GM21360 (cell line): ENCODE measurements at regions not wholly inside any gene's neighbourhood (a gene's known extent, or its start where the extent isn't known, plus 50 kb on each side); places are given as distances from the start of the nearest gene placed in this dataset.
"Not testable (repeated sequence)": the region's sequence is repeated elsewhere in the genome, so short reads cannot be mapped to it uniquely, and the experiment has no call there.

Experiments
- ATAC-seq: cut with Tn5 transposase; IDR thresholded peaks from one replicate; pipeline ENCODE4 v1.9.1; 2021; ENCODE audit warnings: mild to moderate bottlenecking, moderate library complexity; ENCODE audit not compliant: unreplicated experiment

- ATAC-seq = no peak
Observed at GRCh38 chrX:63285375-63285774, 65.8 kb downstream of the SPIN4 start.

DNA sequence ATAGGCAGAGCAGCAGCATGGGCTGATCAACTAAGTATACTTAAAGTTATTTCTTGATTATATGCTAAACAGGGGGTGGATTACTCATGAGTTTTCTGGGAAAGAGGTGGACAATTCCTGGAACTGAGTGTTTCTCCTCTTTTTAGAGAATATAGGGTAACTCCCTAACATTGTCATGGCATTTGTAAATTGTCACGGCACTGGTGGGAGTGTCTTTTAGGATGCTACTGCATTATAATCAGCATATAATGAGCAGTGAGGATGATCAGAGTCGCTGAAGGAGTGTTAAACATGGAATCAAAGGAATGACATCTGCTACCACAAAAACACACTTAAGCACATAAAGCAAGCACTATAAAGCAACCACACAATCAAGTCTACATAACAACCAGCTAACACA, 66.5 kb downstream of the SPIN4 start:
- ATAC-seq = no peak

DNA sequence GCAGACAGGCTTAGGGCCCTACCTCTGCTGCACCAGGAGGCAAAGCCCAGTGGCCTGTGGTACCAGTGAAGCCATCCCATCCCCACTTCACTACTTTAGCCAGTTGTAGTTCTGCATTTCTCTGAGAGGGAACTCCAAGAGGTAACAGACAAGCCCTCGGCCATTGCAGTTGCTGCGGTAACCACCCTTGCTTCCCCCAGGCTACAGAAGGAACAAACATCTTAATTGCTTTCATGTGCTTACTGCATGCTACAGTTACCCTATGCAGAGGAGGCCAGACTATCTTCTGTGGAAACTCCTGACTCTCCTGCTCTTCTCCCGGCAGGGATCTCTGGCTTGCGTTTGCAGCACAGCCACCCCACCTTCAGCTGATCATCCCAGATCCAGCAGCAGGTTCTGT, 67.8 kb downstream of the SPIN4 start:
- ATAC-seq = no peak

DNA sequence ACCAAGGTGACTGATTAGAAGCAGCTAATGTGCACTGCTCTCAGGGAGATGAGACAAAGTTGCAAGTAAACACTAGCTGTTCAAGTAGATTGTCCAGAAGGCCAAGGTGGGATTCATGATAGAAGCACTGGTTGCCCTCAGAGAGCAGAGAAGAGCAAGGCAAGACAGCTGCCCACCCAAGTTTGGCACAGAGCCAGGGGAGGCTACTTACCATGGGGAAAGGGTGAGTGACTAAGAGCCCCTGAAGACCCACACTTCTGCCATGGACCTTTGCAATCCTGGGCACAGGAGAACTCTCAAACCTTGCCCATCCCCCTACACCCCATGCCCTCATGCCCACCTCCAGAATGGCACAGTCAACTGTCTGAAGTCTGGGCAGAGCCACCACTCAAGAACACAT, 68.3 kb downstream of the SPIN4 start:
- ATAC-seq = no peak

DNA sequence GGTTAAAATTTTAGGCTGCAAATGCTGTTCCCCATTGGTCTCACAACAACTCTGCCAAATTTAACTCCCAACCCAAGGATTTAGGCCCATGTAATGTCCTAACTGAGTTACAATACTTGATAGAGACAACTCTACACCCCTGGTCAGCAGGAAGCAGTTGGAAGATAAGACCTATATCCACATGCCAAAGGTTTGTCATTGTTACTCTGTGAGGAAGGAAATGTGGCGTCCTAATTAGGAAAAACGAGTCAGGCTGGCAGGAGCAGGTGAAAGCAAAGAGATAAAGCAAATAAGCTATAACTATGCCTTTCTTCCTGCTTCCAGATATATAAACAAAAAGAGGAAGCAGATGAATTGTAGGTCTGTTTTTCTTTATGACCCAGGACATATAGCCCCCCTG, 69.1 kb downstream of the SPIN4 start:
- no peak for ATAC-seq

DNA sequence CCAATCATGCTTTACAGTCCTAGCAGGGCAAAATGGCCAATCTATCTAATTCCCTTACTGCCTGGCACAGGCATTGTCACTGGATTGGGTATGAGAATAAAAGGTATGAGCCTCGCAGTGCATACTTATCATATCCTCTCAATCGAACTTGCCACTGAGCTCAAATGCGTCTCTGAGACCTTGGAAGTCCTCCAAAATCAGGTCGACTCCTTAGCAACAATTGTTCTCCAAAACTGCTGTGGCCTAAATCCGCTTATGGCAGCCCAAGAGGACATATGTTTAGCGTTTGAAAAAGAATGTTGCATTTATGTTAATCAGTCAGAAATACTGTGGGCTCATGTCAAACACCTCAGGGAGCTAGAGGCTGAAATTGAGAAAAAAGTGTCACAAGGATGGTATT, 69.7 kb downstream of the SPIN4 start:
- no peak for ATAC-seq

GRCh38 chrX:63277394-63277793, 73.7 kb downstream of the SPIN4 start:
- ATAC-seq = not testable (repeated sequence)

GRCh38 chrX:63275127-63275526, 76.0 kb downstream of the SPIN4 start:
- ATAC-seq = peak; percentile 67

DNA sequence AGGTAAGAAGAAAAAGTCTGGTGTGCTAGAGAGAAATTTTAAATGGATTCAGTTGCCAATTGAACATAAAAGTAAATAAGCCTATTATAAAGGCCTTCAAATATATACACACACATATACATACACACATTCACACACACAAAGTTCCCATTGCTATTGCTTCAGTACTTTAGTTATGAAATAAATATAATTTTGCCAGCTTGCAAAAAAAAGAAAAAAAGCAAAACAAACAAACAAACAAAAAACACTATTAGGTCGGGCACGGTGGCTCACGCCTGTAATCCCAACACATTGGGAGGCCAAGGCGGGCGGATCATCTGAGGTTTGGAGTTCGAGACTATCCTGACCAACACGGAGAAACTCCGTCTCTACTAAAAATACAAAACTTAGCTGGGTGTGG, 80.3 kb downstream of the SPIN4 start:
- no peak for ATAC-seq

GRCh38 chrX:63258144-63258543, 93.0 kb downstream of the SPIN4 start:
- no peak for ATAC-seq

DNA sequence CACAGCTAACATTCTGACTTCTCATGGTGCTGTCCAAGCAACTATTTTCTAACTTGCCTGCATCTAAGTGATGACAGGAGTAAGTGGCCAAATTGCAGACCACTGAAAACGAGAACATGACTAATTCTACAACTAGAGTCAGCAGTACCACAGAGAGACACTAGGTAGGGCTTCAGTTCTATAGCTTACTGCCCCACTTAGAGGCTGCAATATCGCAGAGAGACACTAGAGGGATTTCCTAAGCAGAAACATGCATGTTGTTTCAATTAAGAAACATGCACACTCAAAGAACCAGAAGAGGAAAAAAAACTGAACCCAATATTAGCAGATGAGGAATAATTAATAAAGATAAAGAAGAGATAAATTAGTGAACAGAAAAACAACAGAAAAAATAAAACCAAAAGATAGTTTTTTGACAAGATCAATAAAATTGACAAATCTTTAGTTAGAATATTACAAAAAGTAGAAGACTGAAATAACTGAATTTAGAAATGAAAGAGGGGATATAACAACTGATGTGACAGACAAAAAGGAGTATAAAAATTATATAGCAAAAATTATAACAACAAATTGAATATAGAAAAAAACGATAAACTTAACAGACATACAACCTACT, 100.8 kb downstream of the SPIN4 start:
- peak; percentile 100 for ATAC-seq

- not testable (repeated sequence) for ATAC-seq
Observed at GRCh38 chrX:63242689-63243088, 108.4 kb downstream of the SPIN4 start.

DNA sequence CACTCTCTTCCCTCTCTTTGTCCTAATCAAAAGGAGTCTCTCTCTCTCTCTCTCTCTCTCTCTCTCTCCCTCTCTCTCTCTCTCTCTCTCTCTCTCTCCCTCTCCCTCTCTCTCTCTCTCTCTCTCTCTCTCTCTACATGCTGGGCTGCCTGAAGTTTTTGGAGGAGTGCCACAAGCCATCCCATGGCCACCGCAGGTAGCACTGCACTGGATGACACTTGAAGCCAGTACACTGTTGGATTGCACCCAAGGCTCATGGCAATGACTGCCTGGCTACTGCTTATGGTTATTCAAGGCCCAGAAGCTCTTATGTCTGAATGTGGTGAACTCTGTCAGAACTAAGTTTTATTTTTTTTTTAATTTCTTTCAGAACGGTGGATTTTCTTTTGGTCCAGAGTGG, 115.2 kb downstream of the SPIN4 start:
- ATAC-seq = not testable (repeated sequence)

DNA sequence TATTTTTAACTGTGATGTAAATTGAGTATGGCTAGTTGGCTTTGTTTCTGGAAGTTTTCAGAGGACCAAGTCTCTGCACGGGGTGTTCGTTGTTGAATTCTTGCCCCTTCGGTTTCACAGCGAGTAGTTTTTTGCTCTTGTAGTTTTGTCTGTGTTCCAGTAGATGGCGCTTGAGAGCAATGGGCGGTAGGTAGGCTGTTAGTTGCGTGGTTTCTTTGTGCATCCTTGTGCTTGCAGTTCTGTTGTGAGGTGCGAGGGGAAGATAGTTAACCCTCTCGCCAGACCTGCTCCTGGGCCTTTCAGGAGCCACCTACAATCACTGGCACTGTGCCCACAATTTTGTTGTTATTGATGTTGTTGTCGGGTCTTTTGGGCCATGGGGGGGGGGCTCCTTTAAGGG, 118.1 kb downstream of the SPIN4 start:
- not testable (repeated sequence) for ATAC-seq

GRCh38 chrX:63218202-63218601, 132.9 kb downstream of the SPIN4 start:
- not testable (repeated sequence) for ATAC-seq

DNA sequence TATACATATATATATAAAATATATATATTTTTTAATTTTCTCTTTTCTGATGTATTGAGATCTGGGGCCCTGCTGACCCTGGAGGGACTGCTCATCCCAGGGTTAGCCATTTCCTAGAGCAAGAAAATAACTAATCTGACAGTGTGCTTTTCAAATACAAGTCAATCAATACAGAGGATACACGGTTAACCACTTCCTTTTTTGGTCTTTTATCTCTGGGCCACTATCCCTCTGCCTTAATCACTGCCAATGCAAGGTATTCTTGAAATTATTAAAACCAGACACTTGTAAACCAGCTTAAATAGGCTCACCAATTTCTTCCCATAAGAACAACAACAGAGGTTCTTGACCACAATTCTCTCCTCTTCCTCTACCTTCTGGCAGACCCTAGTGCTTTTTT, 133.6 kb downstream of the SPIN4 start:
- not testable (repeated sequence) for ATAC-seq

GRCh38 chrX:63209645-63210044, 141.5 kb downstream of the SPIN4 start:
- ATAC-seq = peak; percentile 79

GRCh38 chrX:63209128-63209527, 142.0 kb downstream of the SPIN4 start:
- peak; percentile 56 for ATAC-seq

DNA sequence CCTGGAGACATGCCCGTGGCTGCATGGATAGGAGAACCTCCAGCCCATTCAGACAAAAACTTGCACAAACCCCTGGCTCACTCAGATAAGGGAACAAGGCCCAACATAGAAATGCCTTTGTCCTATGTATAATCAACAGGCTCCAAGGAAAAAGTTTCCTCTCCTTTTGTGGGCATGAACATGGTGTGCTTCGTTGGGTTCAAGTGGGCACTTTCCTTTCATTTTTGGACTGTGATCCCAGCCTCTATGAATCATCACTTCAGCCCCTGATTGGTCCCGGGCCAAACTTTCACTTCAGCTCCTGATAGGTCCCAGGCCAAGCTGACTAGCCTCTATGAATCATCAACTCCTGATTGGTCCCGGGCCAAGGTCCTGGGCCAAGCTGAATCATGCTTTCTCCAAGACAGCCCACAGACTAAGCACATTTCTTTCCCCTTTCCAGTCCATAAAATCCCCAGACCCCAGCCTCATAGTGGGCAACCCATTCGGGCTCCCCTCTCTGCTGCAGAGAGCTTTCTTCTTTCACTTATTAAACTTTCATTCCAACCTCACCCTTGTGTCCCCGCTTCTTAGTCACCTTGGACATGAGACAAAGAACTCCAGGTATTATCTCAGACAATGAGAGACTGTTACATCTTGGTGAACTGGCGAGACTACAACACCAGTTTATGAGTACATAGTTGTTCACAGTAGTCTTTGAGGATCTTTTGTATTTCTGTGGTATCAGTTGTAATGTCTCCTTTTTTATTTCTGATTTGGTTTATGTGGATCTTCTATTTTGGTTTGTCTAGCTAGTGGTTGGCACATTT, 146.7 kb downstream of the SPIN4 start:
- ATAC-seq = not testable (repeated sequence)

GRCh38 chrX:63201987-63202386, 149.1 kb downstream of the SPIN4 start:
- not testable (repeated sequence) for ATAC-seq

GRCh38 chrX:63198693-63199092, 152.4 kb downstream of the SPIN4 start:
- not testable (repeated sequence) for ATAC-seq

- not testable (repeated sequence) for ATAC-seq
Observed at GRCh38 chrX:63192366-63193041, 158.6 kb downstream of the SPIN4 start.
